ENCODE measurements at regions not wholly inside any gene's neighbourhood (a gene's known extent, or its start where the extent isn't known, plus 50 kb on each side); places are given as distances from the start of the nearest gene placed in this dataset.

- intact Hi-C loops (cut with DNase I): loop anchor here (10.0 kb wide), 1 partner anchor 420 kb away; no protein-coding TSS in a partner anchor
- ATAC-seq (no peak), DNase-seq (no peak)
- H3K27me3 ChIP-seq (ENCODE audit: low read depth): peaks cover 24% of the 10 kb centered on the region
- H3K9me3 ChIP-seq: no peaks in the 10 kb centered on the region
- TF ChIP-seq, protein P1, sequence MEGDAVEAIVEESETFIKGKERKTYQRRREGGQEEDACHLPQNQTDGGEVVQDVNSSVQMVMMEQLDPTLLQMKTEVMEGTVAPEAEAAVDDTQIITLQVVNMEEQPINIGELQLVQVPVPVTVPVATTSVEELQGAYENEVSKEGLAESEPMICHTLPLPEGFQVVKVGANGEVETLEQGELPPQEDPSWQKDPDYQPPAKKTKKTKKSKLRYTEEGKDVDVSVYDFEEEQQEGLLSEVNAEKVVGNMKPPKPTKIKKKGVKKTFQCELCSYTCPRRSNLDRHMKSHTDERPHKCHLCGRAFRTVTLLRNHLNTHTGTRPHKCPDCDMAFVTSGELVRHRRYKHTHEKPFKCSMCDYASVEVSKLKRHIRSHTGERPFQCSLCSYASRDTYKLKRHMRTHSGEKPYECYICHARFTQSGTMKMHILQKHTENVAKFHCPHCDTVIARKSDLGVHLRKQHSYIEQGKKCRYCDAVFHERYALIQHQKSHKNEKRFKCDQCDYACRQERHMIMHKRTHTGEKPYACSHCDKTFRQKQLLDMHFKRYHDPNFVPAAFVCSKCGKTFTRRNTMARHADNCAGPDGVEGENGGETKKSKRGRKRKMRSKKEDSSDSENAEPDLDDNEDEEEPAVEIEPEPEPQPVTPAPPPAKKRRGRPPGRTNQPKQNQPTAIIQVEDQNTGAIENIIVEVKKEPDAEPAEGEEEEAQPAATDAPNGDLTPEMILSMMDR (IDR thresholded peaks at IDR 0.05): peak; percentile 41
- H3K4me1 ChIP-seq: no peaks in the 10 kb centered on the region
- H3K4me3 ChIP-seq: no peak overlapping the region
- no peaks in the 10 kb centered on the region for H3K36me3 ChIP-seq
- no peak overlapping the region for H3K27ac ChIP-seq
Measured at GRCh38 chr20:56974499-56975250, 291.8 kb downstream of the BMP7 start.

- intact Hi-C loops (cut with DNase I): loop anchor here (10.0 kb wide), 1 partner anchor 421 kb away; no protein-coding TSS in a partner anchor
- Histone ChIP-seq H3K27me3 (ENCODE audit: low read depth) (peaks cover 24% of the 10 kb centered on the region), H3K4me3 (no peak overlapping the region), H3K36me3 (no peaks in the 10 kb centered on the region), H3K27ac (no peak overlapping the region), H3K4me1 (no peaks in the 10 kb centered on the region), H3K9me3 (no peaks in the 10 kb centered on the region)
- TF ChIP-seq, protein P1 (IDR thresholded peaks at IDR 0.05): no peak
- no peak for ATAC-seq
- DNase-seq: no peak
Measured at GRCh38 chr20:56975838-56976237, 290.6 kb downstream of the BMP7 start.

- peaks cover 24% of the 10 kb centered on the region for H3K27me3 ChIP-seq (ENCODE audit: low read depth)
- no peaks in the 10 kb centered on the region for H3K4me1 ChIP-seq
- H3K36me3 ChIP-seq: no peaks in the 10 kb centered on the region
- no peaks in the 10 kb centered on the region for H3K9me3 ChIP-seq
- ATAC-seq (no peak), DNase-seq (no peak)
- TF ChIP-seq, protein P1 (IDR thresholded peaks at IDR 0.05): no peak
- H3K4me3 ChIP-seq: no peak overlapping the region
- intact Hi-C loops (cut with DNase I): loop anchor here (10.0 kb wide), 1 partner anchor 422 kb away; no protein-coding TSS in a partner anchor
- no peak overlapping the region for H3K27ac ChIP-seq
Measured at GRCh38 chr20:56976336-56976735, 290.1 kb downstream of the BMP7 start.

DNA sequence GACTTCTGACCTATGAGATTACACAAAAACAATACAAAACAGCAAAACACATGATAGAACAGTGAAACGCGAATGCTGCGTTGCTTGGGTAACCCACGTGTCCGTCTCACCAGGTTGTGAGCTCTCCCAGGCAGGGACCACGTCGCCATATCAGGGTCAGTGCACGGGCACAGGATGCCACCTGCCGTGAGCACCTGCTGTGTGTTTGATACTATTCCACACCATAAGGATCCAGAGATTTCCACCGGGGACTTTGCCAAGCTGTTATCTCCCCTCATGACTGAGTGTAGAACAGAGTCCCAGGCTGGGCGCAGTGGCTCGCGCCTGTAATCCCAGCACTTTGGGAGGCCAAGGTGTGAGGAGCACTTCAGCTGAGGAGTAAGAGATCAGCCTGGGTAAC is 288.0 kb downstream of the BMP7 start:
- Histone ChIP-seq H3K9me3 (no peaks in the 10 kb centered on the region), H3K4me1 (no peaks in the 10 kb centered on the region), H3K27ac (no peak overlapping the region), H3K27me3 (ENCODE audit: low read depth) (peaks cover 13% of the 10 kb centered on the region), H3K36me3 (no peaks in the 10 kb centered on the region), H3K4me3 (no peak overlapping the region)
- peak in 1 of 2 donors; percentile 16 for ATAC-seq
- no peak for DNase-seq
- intact Hi-C loops (cut with DNase I): loop anchor here (10.0 kb wide), 1 partner anchor 424 kb away; no protein-coding TSS in a partner anchor
- TF ChIP-seq, protein P1 (IDR thresholded peaks at IDR 0.05): no peak

DNA sequence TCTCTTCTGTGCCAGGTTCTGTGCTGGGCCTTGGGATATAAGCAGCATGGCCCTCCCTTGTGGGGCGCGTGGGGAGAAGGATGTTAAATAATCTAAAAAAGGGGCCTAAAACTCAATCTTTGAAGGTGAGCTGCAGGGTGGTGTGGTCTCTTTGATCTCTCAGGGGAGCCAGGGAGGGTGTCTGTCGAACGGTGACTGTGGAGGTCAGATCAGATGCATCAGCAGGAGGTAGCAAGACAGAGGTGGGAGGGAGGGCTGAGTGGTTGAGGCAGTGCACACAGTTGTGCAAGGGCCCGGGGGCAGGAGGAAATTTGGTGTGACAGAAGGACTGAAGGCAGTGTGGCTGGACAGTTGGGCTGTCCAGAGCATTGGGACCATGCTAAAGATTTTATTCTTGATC is 287.3 kb downstream of the BMP7 start:
- TF ChIP-seq, protein P1 (IDR thresholded peaks at IDR 0.05): no peak
- no peaks in the 10 kb centered on the region for H3K9me3 ChIP-seq
- ATAC-seq (no peak), DNase-seq (no peak)
- no peaks in the 10 kb centered on the region for H3K4me1 ChIP-seq
- peaks cover 7% of the 10 kb centered on the region for H3K27me3 ChIP-seq (ENCODE audit: low read depth)
- H3K36me3 ChIP-seq: no peaks in the 10 kb centered on the region
- intact Hi-C loops (cut with DNase I): loop anchor here (10.0 kb wide), 1 partner anchor 424 kb away; no protein-coding TSS in a partner anchor
- H3K4me3 ChIP-seq: no peak overlapping the region
- H3K27ac ChIP-seq: no peak overlapping the region

All from lower lobe of right lung (tissue), 2 donors.